NCI-H446 (cell line): ENCODE measurements at regions not wholly inside any gene's neighbourhood (a gene's known extent, or its start where the extent isn't known, plus 50 kb on each side); places are given as distances from the start of the nearest gene placed in this dataset.

Source experiments
- DNase-seq, 2 experiments: peaks; one replicate each; lab custom pipeline; 2025; lab: John Stamatoyannopoulos, UW

DNA sequence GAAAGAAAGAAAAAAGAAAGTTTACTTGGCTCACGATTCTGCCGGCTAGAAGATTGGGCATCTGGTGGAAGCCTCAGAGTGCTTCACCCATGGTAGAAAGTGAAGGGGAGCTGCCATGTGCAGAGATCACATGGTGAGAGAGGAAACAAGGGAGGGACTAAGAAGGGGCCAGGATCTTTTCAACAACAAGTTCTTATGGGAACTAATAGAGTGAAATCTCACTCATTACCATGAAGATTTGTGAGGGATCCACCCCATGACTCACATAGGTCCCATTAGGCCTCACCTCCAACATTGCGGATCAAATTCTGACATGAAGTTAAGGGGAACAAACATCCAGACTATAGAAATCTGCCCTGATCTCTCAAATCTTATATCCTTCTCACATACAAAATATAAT, 61.3 kb upstream of the UGT8 start:
- DNase-seq: no peak

DNA sequence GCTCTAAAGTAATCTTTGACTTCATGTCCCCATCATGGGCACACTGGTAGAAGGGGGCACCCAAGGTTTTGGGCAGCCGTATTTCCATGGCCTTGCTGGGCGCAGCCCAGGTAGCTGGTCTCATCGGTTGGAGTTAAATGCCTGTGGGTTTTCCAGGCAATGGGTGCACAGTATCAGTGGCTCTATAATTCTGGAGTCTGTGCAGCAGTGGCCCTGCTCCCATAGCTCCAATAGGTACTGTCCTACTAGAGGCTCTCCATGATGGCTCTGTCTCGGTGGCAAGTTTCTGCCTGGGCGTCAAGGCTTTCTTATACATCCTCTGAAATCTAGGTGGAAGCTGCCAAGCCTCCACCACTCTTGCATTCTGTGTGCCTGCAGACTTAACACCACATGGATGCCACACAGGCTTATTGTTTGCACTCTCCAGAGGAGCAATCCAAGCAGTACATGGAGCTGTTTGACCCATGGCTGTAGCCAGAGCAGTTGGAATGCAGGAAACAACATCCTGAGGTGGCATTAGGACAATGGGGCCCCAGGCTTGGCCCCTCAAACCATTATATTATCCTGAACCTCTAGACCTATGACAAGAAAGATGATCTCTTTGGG, 60.5 kb upstream of the UGT8 start:
- no peak for DNase-seq

DNA sequence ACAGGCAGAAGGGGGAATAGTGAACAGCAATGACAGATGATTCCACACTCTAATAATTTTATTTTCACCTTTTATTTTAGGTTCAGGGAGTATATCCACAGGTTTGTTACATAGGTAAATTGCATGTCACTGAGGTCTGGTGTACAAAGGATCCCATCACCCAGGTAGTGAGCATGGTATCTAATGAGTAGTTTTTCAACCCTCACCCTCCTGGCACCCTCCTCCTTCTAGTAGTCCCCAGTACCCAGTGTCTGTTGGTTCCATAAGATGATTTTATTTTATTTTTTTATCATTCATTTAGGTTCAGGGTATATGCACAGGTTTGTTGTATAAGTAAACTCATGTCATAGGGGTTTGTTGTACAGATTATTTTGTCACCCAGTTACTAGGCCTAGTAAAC, 58.6 kb upstream of the UGT8 start:
- no peak for DNase-seq

DNA sequence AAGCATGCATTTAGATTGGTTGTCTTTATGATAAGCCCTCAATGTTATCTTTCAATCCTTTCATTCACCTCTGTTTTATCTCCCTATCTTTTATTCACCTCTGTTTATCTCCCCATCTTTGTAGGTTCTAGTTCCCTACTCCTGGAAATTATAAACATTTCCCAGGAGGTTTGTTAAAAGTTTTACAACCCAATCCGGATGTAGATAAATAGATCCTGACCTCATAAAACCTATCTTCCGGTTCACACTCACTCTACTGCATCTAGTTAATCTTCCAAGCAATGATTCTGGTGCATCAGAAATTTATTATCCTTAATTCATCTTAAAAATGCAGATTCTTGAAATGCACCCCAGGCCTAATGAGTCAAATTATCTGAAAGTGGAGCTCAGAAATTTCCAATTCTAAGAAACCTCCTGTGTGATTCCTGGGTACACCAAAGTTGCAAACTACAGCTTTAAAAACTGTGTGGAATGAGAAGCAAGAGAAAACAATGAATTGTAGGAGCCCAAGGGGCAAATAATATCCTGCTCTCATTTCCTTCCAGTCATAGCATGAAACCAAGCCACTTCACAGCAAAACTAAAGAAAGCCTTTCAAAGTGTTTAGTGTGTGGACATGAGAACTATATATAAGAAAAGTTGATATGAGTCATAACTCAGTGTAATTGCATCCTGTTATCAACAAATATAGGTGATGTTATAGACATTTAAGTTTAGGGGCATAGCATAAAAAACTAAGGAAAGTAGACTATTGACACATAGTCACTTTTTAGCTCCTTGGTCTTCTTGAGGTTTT, 51.1 kb upstream of the UGT8 start:
- no peak for DNase-seq
